ENCODE measurements at regions not wholly inside any gene's neighbourhood (a gene's known extent, or its start where the extent isn't known, plus 50 kb on each side); places are given as distances from the start of the nearest gene placed in this dataset.

GRCh38 chr17:6936370-6937028 lies 59.4 kb upstream of the ALOX12 start:
- Histone ChIP-seq H3K27ac (peak overlapping the region in 11 of 21 experiments; percentile 21 to 72 (median 60)), H3K4me3 (peak overlapping the region in 5 of 7 experiments; percentile 6 to 35 (median 18))

- Histone ChIP-seq H3K4me3 (no peak overlapping the region), H3K27ac (no peak overlapping the region)
These were observed 57.2 kb upstream of the ALOX12 start for GRCh38 chr17:6938637-6939036.

- Histone ChIP-seq H3K27ac (peak overlapping the region in 1 of 21 experiments; percentile 26), H3K4me3 (peak overlapping the region in 3 of 7 experiments; percentile 4 to 21 (median 10))
These were observed 55.6 kb upstream of the ALOX12 start for GRCh38 chr17:6940186-6940649.

GRCh38 chr17:6941989-6942388 lies 53.9 kb upstream of the ALOX12 start:
- Histone ChIP-seq H3K4me3 (no peak overlapping the region), H3K27ac (no peak overlapping the region)

- Histone ChIP-seq H3K4me3 (no peak overlapping the region), H3K27ac (no peak overlapping the region)
These were observed 52.4 kb upstream of the ALOX12 start for GRCh38 chr17:6943406-6943805.
